HepG2 (cell line): ENCODE measurements at regions not wholly inside any gene's neighbourhood (a gene's known extent, or its start where the extent isn't known, plus 50 kb on each side); places are given as distances from the start of the nearest gene placed in this dataset.

Source experiments
- ATAC-seq: fragments of 200-7000 bp; cut with Tn5 transposase; 3 replicates; pipeline ENCODE4 v1.9.1; 2020; ENCODE audit warnings: mild to moderate bottlenecking, moderate library complexity
- BruUV-seq: library from RNA; stranded (reverse); fragments of 400-500 nt; replicated peaks from 2 replicates; lab custom pipeline; 2021; lab: Mats Ljungman, UMichigan
- CTCF ChIA-PET: fragments of 300-600 bp; formaldehyde crosslinking; extraction: SDS; loops from one replicate; lab custom pipeline; 2021; ENCODE audit warnings: low total read pairs, inconsistent platforms, low intra/inter-chr PET ratio; lab: Yijun Ruan, JAX
- POLR2A ChIA-PET: fragments of 350-600 bp; sonication (Branson Sonifier 250); formaldehyde crosslinking; loops from one replicate; lab custom pipeline; 2020; ENCODE audit warnings: antibody characterized with exemption, inconsistent platforms; lab: Yijun Ruan, JAX
- DNase-seq: peaks from one replicate; pipeline ENCODE4 v3.0.0-alpha.2; 2015; ENCODE audit warnings: low spot score
- FAIRE-seq: peaks from 3 replicates; lab custom pipeline; 2011; peaks lifted over from hg19 to GRCh38; lab: Jason Lieb, UNC
- H2AFZ ChIP-seq: one replicate; pipeline ENCODE4 v1.6.1; 2011; ENCODE audit warnings: low read length, inconsistent platforms
- H3K27ac ChIP-seq: fragments of 300-600 bp; 3 replicates; pipeline ENCODE4 v1.8.0; 2011; ENCODE audit warnings: mixed run types, mild to moderate bottlenecking, mixed read lengths, low read length, inconsistent platforms; ENCODE audit not compliant: insufficient read depth; ENCODE audit errors: extremely low read length
- H3K27me3 ChIP-seq, 2 experiments: fragments of 200-600 bp in 1 of 2; 2 replicates in 1 of 2; 3 replicates in 1 of 2; pipeline versions ENCODE4 v1.6.0 to v1.8.0; 2011; ENCODE audit warnings: low read length in 2 of 2, mild to moderate bottlenecking in 2 of 2, moderate library complexity in 2 of 2, inconsistent platforms in 1 of 2; ENCODE audit not compliant: insufficient read depth in 2 of 2, control insufficient read depth in 1 of 2
- H3K36me3 ChIP-seq, 2 experiments: fragments of 200-600 bp in 1 of 2; replicated peaks in 1 of 2; 2 replicates in 1 of 2; 3 replicates in 1 of 2; pipeline versions ENCODE4 v1.5.1 to v1.8.0; 2011; ENCODE audit warnings: low read length in 2 of 2, inconsistent platforms in 1 of 2; ENCODE audit not compliant: insufficient read depth in 2 of 2, control insufficient read depth in 1 of 2
- H3K4me1 ChIP-seq: 2 replicates; pipeline ENCODE4 v1.5.1; 2012; ENCODE audit warnings: low read length, inconsistent platforms; ENCODE audit not compliant: insufficient read depth
- H3K4me2 ChIP-seq: 2 replicates; pipeline ENCODE4 v1.6.0; 2011; ENCODE audit warnings: low read depth, low read length, inconsistent platforms
- H3K4me3 ChIP-seq, 3 experiments: fragments of 200-600 bp in 1 of 3; sonication (generic), shearing (Covaris generic) in 1 of 3; replicated peaks in 1 of 3; 2 replicates each; pipeline ENCODE4 v1.5.1; 2011 to 2016; ENCODE audit warnings: low read length in 3 of 3, inconsistent platforms in 2 of 3, low read depth in 2 of 3, mild to moderate bottlenecking in 2 of 3, control low read depth in 1 of 3, mixed read lengths in 1 of 3; ENCODE audit not compliant: insufficient read depth in 1 of 3
- H3K79me2 ChIP-seq: one replicate; pipeline ENCODE4 v1.6.1; 2011; ENCODE audit warnings: low read length, inconsistent platforms; ENCODE audit not compliant: insufficient read depth
- H3K9ac ChIP-seq: 2 replicates; pipeline ENCODE4 v1.6.0; 2011; ENCODE audit warnings: mild to moderate bottlenecking, low read depth, low read length, inconsistent platforms; ENCODE audit not compliant: insufficient read depth
- H3K9me3 ChIP-seq: 2 replicates; pipeline ENCODE4 v1.5.1; 2012; ENCODE audit warnings: mild to moderate bottlenecking, low read length
- H4K20me1 ChIP-seq: 2 replicates; pipeline ENCODE4 v1.6.0; 2011; ENCODE audit warnings: inconsistent platforms, mild to moderate bottlenecking, low read length, moderate library complexity; ENCODE audit not compliant: insufficient read depth
- CBX2 ChIP-seq, 2 experiments: fragments of 200-600 bp in 1 of 2; sonication (generic); formaldehyde crosslinking in 1 of 2; IDR thresholded peaks; 2 replicates each; pipeline versions ENCODE4 v1.7.0 to v1.8.1; 2018 to 2022; ENCODE audit warnings: low read depth in 2 of 2, low read length in 1 of 2, mild to moderate bottlenecking in 1 of 2, missing genetic modification reagents in 1 of 2
- GPN1 ChIP-seq: sonication (generic); formaldehyde crosslinking; IDR thresholded peaks from 2 replicates; pipeline ENCODE4 v1.5.1; 2020; ENCODE audit warnings: missing genetic modification reagents, borderline replicate concordance
- HDAC2 ChIP-seq: sonication (generic); formaldehyde crosslinking; IDR thresholded peaks from 2 replicates; pipeline ENCODE4 v1.4.0; 2020; ENCODE audit warnings: missing genetic modification reagents
- HOXA5 ChIP-seq: sonication (generic); formaldehyde crosslinking; IDR thresholded peaks from 2 replicates; pipeline ENCODE4 v1.4.0; 2020; ENCODE audit warnings: missing genetic modification reagents
- MAZ ChIP-seq, 2 experiments: sonication (generic) in 1 of 2; formaldehyde crosslinking in 1 of 2; IDR thresholded peaks; 2 replicates each; pipeline versions ENCODE4 v1.5.0 to v1.6.1; 2012 to 2020; ENCODE audit warnings: low read depth in 2 of 2, mild to moderate bottlenecking in 2 of 2, borderline replicate concordance in 1 of 2, improper control_type of control experiment in 1 of 2, low read length in 1 of 2, missing genetic modification reagents in 1 of 2, moderate library complexity in 1 of 2
- MIXL1 ChIP-seq: IDR thresholded peaks from 2 replicates; pipeline ENCODE4 v1.6.1; 2016
- RXRA ChIP-seq: sonication (generic); formaldehyde crosslinking; IDR thresholded peaks from 2 replicates; pipeline ENCODE4 v1.5.1; 2020; ENCODE audit warnings: missing genetic modification reagents
- SOX5 ChIP-seq: IDR thresholded peaks from 2 replicates; pipeline ENCODE4 v1.6.1; 2016; ENCODE audit warnings: borderline replicate concordance
- ZFP41 ChIP-seq: sonication (generic); formaldehyde crosslinking; IDR thresholded peaks from 2 replicates; pipeline ENCODE4 v1.4.0; 2020; ENCODE audit warnings: mild to moderate bottlenecking, missing genetic modification reagents, borderline replicate concordance
- ZNF160 ChIP-seq: sonication (generic); formaldehyde crosslinking; IDR thresholded peaks from 2 replicates; pipeline ENCODE4 v1.8.0; 2022; ENCODE audit warnings: mild to moderate bottlenecking, inconsistent platforms, missing genetic modification reagents
- ZNF569 ChIP-seq: sonication (generic); formaldehyde crosslinking; IDR thresholded peaks from 2 replicates; pipeline ENCODE4 v1.5.0; 2020; ENCODE audit warnings: mild to moderate bottlenecking, missing genetic modification reagents, moderate library complexity, borderline replicate concordance
- WGBS: methylation state at CpG from one replicate; pipeline ENCODE4 v1.1.6; 2017; ENCODE audit warnings: low lambda C conversion rate; 5-methylcytosine and 5-hydroxymethylcytosine counted together
- in situ Hi-C: cut with HindIII; loops from 2 replicates; pipeline ENCODE4 v1.10.0; 2017; ENCODE audit warnings: low pct_unique_long_range_greater_than_20kb; ENCODE audit not compliant: extremely low pct_ligation_motif_present
- intact Hi-C: fragments of 100-400 bp; cut with micrococcal nuclease; formaldehyde crosslinking; loops from one replicate; pipeline ENCODE4 v1.10.0; 2022; ENCODE audit not compliant: unreplicated experiment
- TF ChIP-seq, protein P1 (sequence below): sonication (generic); formaldehyde crosslinking; IDR thresholded peaks from 2 replicates; pipeline ENCODE4 v1.5.0; 2020; ENCODE audit warnings: mild to moderate bottlenecking, missing genetic modification reagents
- TF ChIP-seq, protein P2 (sequence below): sonication (generic); formaldehyde crosslinking; conservative IDR thresholded peaks from 2 replicates; pipeline ENCODE4 v1.8.0; 2022; ENCODE audit warnings: low read depth, missing genetic modification reagents

DNA sequence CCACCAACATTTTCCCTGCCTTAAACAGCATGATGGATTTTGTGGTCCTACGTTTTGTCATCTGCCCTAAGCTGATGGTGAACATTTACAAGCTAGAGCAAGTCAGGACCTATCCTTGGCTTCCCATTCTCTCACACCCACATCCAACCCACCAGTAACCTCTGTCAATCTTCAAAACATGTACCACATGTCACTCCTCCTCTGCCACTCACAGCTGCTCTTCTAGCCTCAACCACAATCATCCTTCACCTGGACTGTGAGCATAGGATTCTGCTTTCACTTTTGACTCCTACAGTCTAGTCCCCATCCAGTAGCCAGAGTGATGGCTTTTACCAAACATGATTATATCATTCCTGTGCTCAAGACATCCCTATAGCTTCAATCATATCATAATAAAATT, 279.8 kb upstream of the DLGAP1 start:
- H3K9ac ChIP-seq: no peak overlapping the region
- H3K4me2 ChIP-seq: no peak overlapping the region
- 10% methylated on average over 1 of the region's 1 CpG for WGBS
- H3K4me1 ChIP-seq: no peaks in the 10 kb centered on the region
- H3K9me3 ChIP-seq: peaks cover 65% of the 10 kb centered on the region
- no peak overlapping the region for H2AFZ ChIP-seq
- H3K27ac ChIP-seq: no peak overlapping the region
- ATAC-seq: no peak
- TF ChIP-seq SOX5 (no peak), HOXA5 (CRISPR knock-in tag) (no peak), ZFP41 (CRISPR knock-in tag) (no peak), RXRA (CRISPR knock-in tag) (no peak), GPN1 (CRISPR knock-in tag) (no peak), ZNF160 (CRISPR knock-in tag) (no peak), MIXL1 (no peak), ZNF569 (CRISPR knock-in tag) (no peak), CBX2 (IDR thresholded peaks at IDR 0.05; ENCODE audit: low read depth, low read length) (no peak), CBX2 (CRISPR knock-in tag; IDR thresholded peaks at IDR 0.05; ENCODE audit: low read depth) (no peak), HDAC2 (CRISPR knock-in tag) (no peak), MAZ (IDR thresholded peaks at IDR 0.05; ENCODE audit: borderline replicate concordance, low read depth, low read length) (no peak), MAZ (CRISPR knock-in tag; IDR thresholded peaks at IDR 0.05; ENCODE audit: low read depth) (no peak)
- TF ChIP-seq, protein P1, sequence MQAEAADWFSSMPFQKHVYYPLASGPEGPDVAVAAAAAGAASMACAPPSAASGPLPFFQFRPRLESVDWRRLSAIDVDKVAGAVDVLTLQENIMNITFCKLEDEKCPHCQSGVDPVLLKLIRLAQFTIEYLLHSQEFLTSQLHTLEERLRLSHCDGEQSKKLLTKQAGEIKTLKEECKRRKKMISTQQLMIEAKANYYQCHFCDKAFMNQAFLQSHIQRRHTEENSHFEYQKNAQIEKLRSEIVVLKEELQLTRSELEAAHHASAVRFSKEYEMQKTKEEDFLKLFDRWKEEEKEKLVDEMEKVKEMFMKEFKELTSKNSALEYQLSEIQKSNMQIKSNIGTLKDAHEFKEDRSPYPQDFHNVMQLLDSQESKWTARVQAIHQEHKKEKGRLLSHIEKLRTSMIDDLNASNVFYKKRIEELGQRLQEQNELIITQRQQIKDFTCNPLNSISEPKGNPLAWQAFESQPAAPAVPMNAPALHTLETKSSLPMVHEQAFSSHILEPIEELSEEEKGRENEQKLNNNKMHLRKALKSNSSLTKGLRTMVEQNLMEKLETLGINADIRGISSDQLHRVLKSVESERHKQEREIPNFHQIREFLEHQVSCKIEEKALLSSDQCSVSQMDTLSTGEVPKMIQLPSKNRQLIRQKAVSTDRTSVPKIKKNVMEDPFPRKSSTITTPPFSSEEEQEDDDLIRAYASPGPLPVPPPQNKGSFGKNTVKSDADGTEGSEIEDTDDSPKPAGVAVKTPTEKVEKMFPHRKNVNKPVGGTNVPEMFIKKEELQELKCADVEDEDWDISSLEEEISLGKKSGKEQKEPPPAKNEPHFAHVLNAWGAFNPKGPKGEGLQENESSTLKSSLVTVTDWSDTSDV (CRISPR knock-in tag): no peak
- TF ChIP-seq, protein P2, sequence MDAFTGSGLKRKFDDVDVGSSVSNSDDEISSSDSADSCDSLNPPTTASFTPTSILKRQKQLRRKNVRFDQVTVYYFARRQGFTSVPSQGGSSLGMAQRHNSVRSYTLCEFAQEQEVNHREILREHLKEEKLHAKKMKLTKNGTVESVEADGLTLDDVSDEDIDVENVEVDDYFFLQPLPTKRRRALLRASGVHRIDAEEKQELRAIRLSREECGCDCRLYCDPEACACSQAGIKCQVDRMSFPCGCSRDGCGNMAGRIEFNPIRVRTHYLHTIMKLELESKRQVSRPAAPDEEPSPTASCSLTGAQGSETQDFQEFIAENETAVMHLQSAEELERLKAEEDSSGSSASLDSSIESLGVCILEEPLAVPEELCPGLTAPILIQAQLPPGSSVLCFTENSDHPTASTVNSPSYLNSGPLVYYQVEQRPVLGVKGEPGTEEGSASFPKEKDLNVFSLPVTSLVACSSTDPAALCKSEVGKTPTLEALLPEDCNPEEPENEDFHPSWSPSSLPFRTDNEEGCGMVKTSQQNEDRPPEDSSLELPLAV (CRISPR knock-in tag): no peak
- TF ChIP-seq, all 625 proteins: peak for 0
- Histone ChIP-seq H3K36me3 (no peaks in the 10 kb centered on the region), H3K27me3 (no peaks in the 10 kb centered on the region), H3K4me3 (no peak overlapping the region), H3K79me2 (no peaks in the 10 kb centered on the region), H4K20me1 (no peaks in the 10 kb centered on the region)
- POLR2A ChIA-PET: no interaction called here
- no TSS peak for BruUV-seq
- CTCF ChIA-PET: no interaction called here
- DNase-seq: no peak
- FAIRE-seq: no peak
- intact Hi-C loops (no loop called here), in situ Hi-C loops (loop anchor here (25.0 kb wide), 1 partner anchor 98 kb away; no protein-coding TSS in a partner anchor)
